ENCODE measurements at regions not wholly inside any gene's neighbourhood (a gene's known extent, or its start where the extent isn't known, plus 50 kb on each side); places are given as distances from the start of the nearest gene placed in this dataset.
"Not testable (repeated sequence)": the region's sequence is repeated elsewhere in the genome, so short reads cannot be mapped to it uniquely, and the experiment has no call there.

DNA sequence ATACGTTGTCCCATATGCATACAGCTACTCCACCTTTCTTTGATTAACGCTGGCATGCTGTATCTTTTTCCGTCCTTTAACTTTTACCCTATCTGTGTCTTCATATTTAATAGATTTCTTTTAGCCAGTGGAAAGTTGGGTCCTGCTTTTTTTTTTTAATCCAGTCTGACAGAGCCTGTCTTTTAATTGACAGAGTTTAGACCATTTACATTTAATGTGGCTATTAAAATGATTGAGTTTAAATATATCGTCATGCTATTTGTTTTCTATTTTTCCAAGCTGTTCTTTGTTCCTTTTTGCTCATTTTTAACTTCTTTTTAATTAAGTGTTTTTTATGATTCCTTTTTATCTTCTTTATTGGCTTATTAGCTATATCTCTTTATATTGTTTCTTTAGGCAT lies 217.6 kb upstream of the NEBL start:
- Histone ChIP-seq H4K20me1 (ENCODE audit: control insufficient read depth, extremely low read depth, insufficient read depth, low read length) (no peaks in the 10 kb centered on the region), H3K4me2 (ENCODE audit: extremely low read depth, insufficient read depth, low read length) (no peak overlapping the region), H3K4me3 (replicated peaks in 1 of 4; ENCODE audit: control extremely low read depth in 1 of 4, insufficient read depth in 1 of 4, low read depth in 3 of 4, low read length in 4 of 4) (no peak overlapping the region), H3K4me1 (ENCODE audit: control insufficient read depth, extremely low read depth, insufficient read depth, low read length) (no peaks in the 10 kb centered on the region), H3K9ac (ENCODE audit: insufficient read depth, low read length) (no peak overlapping the region), H3K9me3 (ENCODE audit: control insufficient read depth, insufficient read depth, low read depth, low read length) (no peaks in the 10 kb centered on the region), H3K27me3 (ENCODE audit: control insufficient read depth, insufficient read depth, low read length) (no peaks in the 10 kb centered on the region), H3K36me3 (ENCODE audit: control insufficient read depth, insufficient read depth, low read length) (no peaks in the 10 kb centered on the region), H2AFZ (ENCODE audit: low read length) (no peak overlapping the region), H3K27ac (ENCODE audit: insufficient read depth, low read length) (no peak overlapping the region), H3K79me2 (ENCODE audit: control insufficient read depth, insufficient read depth, low read length) (no peaks in the 10 kb centered on the region)
- DNase-seq (ENCODE audit: low read depth in 2 of 2): no peak
- TF ChIP-seq, protein P1, sequence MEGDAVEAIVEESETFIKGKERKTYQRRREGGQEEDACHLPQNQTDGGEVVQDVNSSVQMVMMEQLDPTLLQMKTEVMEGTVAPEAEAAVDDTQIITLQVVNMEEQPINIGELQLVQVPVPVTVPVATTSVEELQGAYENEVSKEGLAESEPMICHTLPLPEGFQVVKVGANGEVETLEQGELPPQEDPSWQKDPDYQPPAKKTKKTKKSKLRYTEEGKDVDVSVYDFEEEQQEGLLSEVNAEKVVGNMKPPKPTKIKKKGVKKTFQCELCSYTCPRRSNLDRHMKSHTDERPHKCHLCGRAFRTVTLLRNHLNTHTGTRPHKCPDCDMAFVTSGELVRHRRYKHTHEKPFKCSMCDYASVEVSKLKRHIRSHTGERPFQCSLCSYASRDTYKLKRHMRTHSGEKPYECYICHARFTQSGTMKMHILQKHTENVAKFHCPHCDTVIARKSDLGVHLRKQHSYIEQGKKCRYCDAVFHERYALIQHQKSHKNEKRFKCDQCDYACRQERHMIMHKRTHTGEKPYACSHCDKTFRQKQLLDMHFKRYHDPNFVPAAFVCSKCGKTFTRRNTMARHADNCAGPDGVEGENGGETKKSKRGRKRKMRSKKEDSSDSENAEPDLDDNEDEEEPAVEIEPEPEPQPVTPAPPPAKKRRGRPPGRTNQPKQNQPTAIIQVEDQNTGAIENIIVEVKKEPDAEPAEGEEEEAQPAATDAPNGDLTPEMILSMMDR (conservative IDR thresholded peaks at IDR 0.05 in 1 of 2, IDR thresholded peaks at IDR 0.05 in 1 of 2; ENCODE audit: low read depth in 1 of 2, low read length in 2 of 2): no peak
- no peak for TF ChIP-seq EZH2 (IDR thresholded peaks at IDR 0.05; ENCODE audit: low read length, missing control alignments)

GRCh38 chr10:21110358-21110757 lies 213.2 kb upstream of the NEBL start:
- Histone ChIP-seq H3K36me3 (ENCODE audit: control insufficient read depth, insufficient read depth, low read length) (no peaks in the 10 kb centered on the region), H4K20me1 (ENCODE audit: control insufficient read depth, extremely low read depth, insufficient read depth, low read length) (no peaks in the 10 kb centered on the region), H3K4me2 (ENCODE audit: extremely low read depth, insufficient read depth, low read length) (no peak overlapping the region), H3K4me3 (replicated peaks in 1 of 4; ENCODE audit: control extremely low read depth in 1 of 4, insufficient read depth in 1 of 4, low read depth in 3 of 4, low read length in 4 of 4) (no peak overlapping the region), H3K27me3 (ENCODE audit: control insufficient read depth, insufficient read depth, low read length) (no peaks in the 10 kb centered on the region), H3K27ac (ENCODE audit: insufficient read depth, low read length) (no peak overlapping the region), H3K9me3 (ENCODE audit: control insufficient read depth, insufficient read depth, low read depth, low read length) (no peaks in the 10 kb centered on the region), H3K4me1 (ENCODE audit: control insufficient read depth, extremely low read depth, insufficient read depth, low read length) (no peaks in the 10 kb centered on the region), H3K79me2 (ENCODE audit: control insufficient read depth, insufficient read depth, low read length) (no peaks in the 10 kb centered on the region), H3K9ac (ENCODE audit: insufficient read depth, low read length) (no peak overlapping the region), H2AFZ (ENCODE audit: low read length) (no peak overlapping the region)
- TF ChIP-seq, protein P1 (conservative IDR thresholded peaks at IDR 0.05 in 1 of 2, IDR thresholded peaks at IDR 0.05 in 1 of 2; ENCODE audit: low read depth in 1 of 2, low read length in 2 of 2): no peak
- no peak for TF ChIP-seq EZH2 (IDR thresholded peaks at IDR 0.05; ENCODE audit: low read length, missing control alignments)
- DNase-seq (ENCODE audit: low read depth in 2 of 2): no peak

- H3K4me2 ChIP-seq (ENCODE audit: extremely low read depth, insufficient read depth, low read length); DNase-seq (ENCODE audit: low read depth in 2 of 2); H4K20me1 ChIP-seq (ENCODE audit: control insufficient read depth, extremely low read depth, insufficient read depth, low read length); H3K4me1 ChIP-seq (ENCODE audit: control insufficient read depth, extremely low read depth, insufficient read depth, low read length); H3K79me2 ChIP-seq (ENCODE audit: control insufficient read depth, insufficient read depth, low read length); H3K4me3 ChIP-seq (replicated peaks in 1 of 4; ENCODE audit: control extremely low read depth in 1 of 4, insufficient read depth in 1 of 4, low read depth in 3 of 4, low read length in 4 of 4); H3K27ac ChIP-seq (ENCODE audit: insufficient read depth, low read length); H3K27me3 ChIP-seq (ENCODE audit: control insufficient read depth, insufficient read depth, low read length); H2AFZ ChIP-seq (ENCODE audit: low read length); H3K9ac ChIP-seq (ENCODE audit: insufficient read depth, low read length); H3K9me3 ChIP-seq (ENCODE audit: control insufficient read depth, insufficient read depth, low read depth, low read length); H3K36me3 ChIP-seq (ENCODE audit: control insufficient read depth, insufficient read depth, low read length): not testable (repeated sequence)
These were observed 209.8 kb upstream of the NEBL start for GRCh38 chr10:21106931-21107330.

DNA sequence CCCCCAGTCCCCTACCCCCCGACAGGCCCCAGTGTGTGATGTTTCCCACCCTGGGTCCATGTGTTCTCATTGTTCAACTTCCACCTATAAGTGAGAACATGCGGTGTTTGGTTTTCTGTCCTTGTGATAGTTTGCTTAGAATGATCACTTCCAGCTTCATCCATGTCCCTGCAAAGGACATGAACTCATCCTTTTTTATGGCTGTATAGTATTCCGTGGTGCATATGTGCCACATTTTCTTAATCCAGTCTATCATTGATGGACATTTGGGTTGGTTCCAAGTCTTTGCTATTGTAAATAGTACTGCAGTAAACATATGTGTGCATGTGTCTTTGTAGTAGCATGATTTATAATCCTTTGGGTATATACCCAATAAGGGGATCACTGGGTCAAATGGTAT lies 208.2 kb upstream of the NEBL start:
- not testable (repeated sequence) for H3K36me3 ChIP-seq (ENCODE audit: control insufficient read depth, insufficient read depth, low read length); H3K4me3 ChIP-seq (replicated peaks in 1 of 4; ENCODE audit: control extremely low read depth in 1 of 4, insufficient read depth in 1 of 4, low read depth in 3 of 4, low read length in 4 of 4); H3K27me3 ChIP-seq (ENCODE audit: control insufficient read depth, insufficient read depth, low read length); H3K9me3 ChIP-seq (ENCODE audit: control insufficient read depth, insufficient read depth, low read depth, low read length); H3K4me2 ChIP-seq (ENCODE audit: extremely low read depth, insufficient read depth, low read length); H2AFZ ChIP-seq (ENCODE audit: low read length); DNase-seq (ENCODE audit: low read depth in 2 of 2); H3K79me2 ChIP-seq (ENCODE audit: control insufficient read depth, insufficient read depth, low read length); H3K27ac ChIP-seq (ENCODE audit: insufficient read depth, low read length); H4K20me1 ChIP-seq (ENCODE audit: control insufficient read depth, extremely low read depth, insufficient read depth, low read length); H3K9ac ChIP-seq (ENCODE audit: insufficient read depth, low read length); H3K4me1 ChIP-seq (ENCODE audit: control insufficient read depth, extremely low read depth, insufficient read depth, low read length)
